Right lobe of liver (tissue), 6 donors: ENCODE measurements at regions not wholly inside any gene's neighbourhood (a gene's known extent, or its start where the extent isn't known, plus 50 kb on each side); places are given as distances from the start of the nearest gene placed in this dataset.
A peak's percentile ranks its signal among the peaks of the same experiment; 100 is the strongest.

ENCODE experiments used
- ATAC-seq, 4 donors: fragments of 200-7000 bp; cut with Tn5 transposase; one replicate each; pipeline ENCODE4 v1.9.1; 2020; ENCODE audit warnings: mild to moderate bottlenecking in 4 of 4, moderate library complexity in 4 of 4
- DNase-seq, 3 donors: peaks; one replicate each; pipeline ENCODE4 v3.0.0-alpha.2; 2020
- H3K27ac ChIP-seq, 3 donors: fragments of 200-600 bp; one replicate each; pipeline ENCODE4 v1.8.0; 2022
- H3K27me3 ChIP-seq, 2 donors: fragments of 200-600 bp; one replicate each; pipeline ENCODE4 v1.8.0; 2022
- H3K36me3 ChIP-seq, 4 donors: fragments of 200-600 bp; sonication (generic) in 1 of 4; one replicate each; pipeline versions ENCODE4 v1.5.1 to v1.8.0; 2017 to 2022; ENCODE audit warnings: control low read depth in 1 of 4
- H3K4me1 ChIP-seq, 4 donors: fragments of 200-600 bp; sonication (generic) in 1 of 4; one replicate each; pipeline versions ENCODE4 v1.5.1 to v1.8.0; 2017 to 2022; ENCODE audit warnings: control low read depth in 1 of 4
- H3K4me3 ChIP-seq, 3 donors: fragments of 200-600 bp; one replicate each; pipeline ENCODE4 v1.8.0; 2022
- H3K9me3 ChIP-seq, 4 donors: fragments of 200-600 bp; sonication (generic) in 1 of 4; one replicate each; pipeline versions ENCODE4 v1.5.1 to v1.8.0; 2017 to 2022; ENCODE audit warnings: control low read depth in 1 of 4
- CTCF ChIP-seq, 4 donors: fragments of 200-600 bp in 3 of 4; fragments of 450-650 bp in 1 of 4; IDR thresholded peaks; one replicate each; pipeline versions ENCODE4 v1.5.1 to v1.8.0; 2016 to 2022; ENCODE audit warnings: antibody characterized with exemption in 4 of 4, mild to moderate bottlenecking in 2 of 4
- POLR2A ChIP-seq: fragments of 450-650 bp; IDR thresholded peaks from one replicate; pipeline ENCODE4 v1.6.1; 2017; ENCODE audit warnings: antibody characterized with exemption, mild to moderate bottlenecking
- WGBS: methylation state at CpG from one replicate; pipeline ENCODE4 v1.1.6; 2018; ENCODE audit warnings: low coverage, low lambda C conversion rate; ENCODE audit not compliant: insufficient coverage; ENCODE audit errors: missing lambda C conversion rate; 5-methylcytosine and 5-hydroxymethylcytosine counted together
- intact Hi-C, 2 donors: fragments of 100-400 bp; cut with DNase I; formaldehyde crosslinking; loops; one replicate each; pipeline versions ENCODE4 v1.11.2 to v1.14.1; 2022
- donor health status: DM: no; HTN: yes; CAD: no.
- donor health status: DM: no; HTN: no; CAD: no.
- donor health status: DM: no; HTN: no; CAD: no.
- donor health status: DM: no; HTN: yes; CAD: no.
- donor health status: DM: no; HTN: yes; CAD: no.

GRCh38 chr1:69305621-69306020 lies 262.1 kb upstream of the LRRC7 start:
- H3K4me1 ChIP-seq, result no peaks in the 10 kb centered on the region
- ATAC-seq, result no peak
- no peaks in the 10 kb centered on the region for H3K9me3 ChIP-seq
- H3K27me3 ChIP-seq, result no peaks in the 10 kb centered on the region
- intact Hi-C loops, result no loop called here
- H3K4me3 ChIP-seq, result no peak overlapping the region
- no peak overlapping the region for H3K27ac ChIP-seq
- no peaks in the 10 kb centered on the region for H3K36me3 ChIP-seq
- 73% methylated on average over 4 of the region's 7 CpGs for WGBS
- TF ChIP-seq CTCF (IDR thresholded peaks at IDR 0.05) (no peak), POLR2A (no peak)
- DNase-seq, result no peak

GRCh38 chr1:69312055-69312732 lies 255.5 kb upstream of the LRRC7 start:
- H3K4me3 ChIP-seq, result no peak overlapping the region
- DNase-seq, result no peak
- H3K27me3 ChIP-seq, result no peaks in the 10 kb centered on the region
- no peaks in the 10 kb centered on the region for H3K4me1 ChIP-seq
- H3K27ac ChIP-seq, result no peak overlapping the region
- H3K9me3 ChIP-seq, result no peaks in the 10 kb centered on the region
- 34% methylated on average over 12 of the region's 18 CpGs for WGBS
- ATAC-seq, result no peak
- TF ChIP-seq CTCF (IDR thresholded peaks at IDR 0.05) (no peak), POLR2A (no peak)
- intact Hi-C loops, result no loop called here
- H3K36me3 ChIP-seq, result no peaks in the 10 kb centered on the region

DNA sequence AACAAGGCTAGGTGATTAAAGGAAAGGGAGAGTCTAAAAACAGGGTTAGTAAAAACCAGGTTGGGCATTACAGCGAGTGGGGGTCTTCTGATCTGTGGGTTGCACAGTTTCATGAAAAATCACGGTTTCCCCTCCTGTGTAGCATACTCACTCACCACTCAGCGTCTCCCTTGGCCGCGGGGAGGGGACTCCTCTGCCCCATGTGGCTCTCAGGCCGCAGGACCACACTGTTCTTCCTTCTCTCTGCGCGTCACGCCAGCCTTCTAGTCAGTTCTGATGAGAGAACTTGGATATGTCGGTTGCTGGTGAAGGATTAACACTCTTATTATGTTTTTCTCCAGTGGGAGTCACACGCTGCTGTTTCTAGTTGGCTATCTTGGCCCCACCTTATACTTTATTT lies 254.6 kb upstream of the LRRC7 start:
- Histone ChIP-seq H3K36me3 (no peaks in the 10 kb centered on the region), H3K27ac (no peak overlapping the region), H3K9me3 (no peaks in the 10 kb centered on the region), H3K27me3 (no peaks in the 10 kb centered on the region), H3K4me3 (no peak overlapping the region), H3K4me1 (no peaks in the 10 kb centered on the region)
- intact Hi-C loops, result no loop called here
- no peak for TF ChIP-seq CTCF (IDR thresholded peaks at IDR 0.05)
- TF ChIP-seq POLR2A, result no peak
- ATAC-seq (no peak), DNase-seq (no peak)
- 72% methylated on average over 11 of the region's 11 CpGs for WGBS

DNA sequence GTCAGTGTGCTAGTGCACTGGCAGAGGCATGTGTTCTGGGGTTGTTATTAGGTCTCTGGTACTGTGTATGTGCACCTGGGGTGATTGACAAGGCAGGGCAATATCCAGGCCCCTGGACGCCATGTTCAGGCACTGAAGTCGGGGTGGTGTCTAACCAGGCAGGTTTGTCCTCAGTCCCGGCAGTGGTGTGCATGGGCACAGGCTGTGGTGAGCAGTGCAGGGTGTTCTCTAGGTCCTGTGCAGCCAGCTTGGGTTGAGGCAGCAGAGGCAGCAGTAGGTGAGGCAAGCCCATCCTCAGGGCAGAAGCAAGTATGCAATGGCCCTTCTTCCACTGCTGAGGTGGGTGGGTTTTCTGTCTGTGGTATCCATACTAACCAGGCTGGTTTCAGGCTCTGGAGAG lies 252.3 kb upstream of the LRRC7 start:
- ATAC-seq, result peak in 1 of 4 donors; percentile 21
- no peaks in the 10 kb centered on the region for H3K27me3 ChIP-seq
- intact Hi-C loops, result no loop called here
- DNase-seq, result no peak
- TF ChIP-seq CTCF (IDR thresholded peaks at IDR 0.05), result no peak
- TF ChIP-seq POLR2A, result no peak
- no peak overlapping the region for H3K4me3 ChIP-seq
- H3K36me3 ChIP-seq, result no peaks in the 10 kb centered on the region
- H3K27ac ChIP-seq, result no peak overlapping the region
- H3K4me1 ChIP-seq, result no peaks in the 10 kb centered on the region
- H3K9me3 ChIP-seq, result no peaks in the 10 kb centered on the region
- WGBS, result 67% methylated on average over 1 of the region's 3 CpGs

DNA sequence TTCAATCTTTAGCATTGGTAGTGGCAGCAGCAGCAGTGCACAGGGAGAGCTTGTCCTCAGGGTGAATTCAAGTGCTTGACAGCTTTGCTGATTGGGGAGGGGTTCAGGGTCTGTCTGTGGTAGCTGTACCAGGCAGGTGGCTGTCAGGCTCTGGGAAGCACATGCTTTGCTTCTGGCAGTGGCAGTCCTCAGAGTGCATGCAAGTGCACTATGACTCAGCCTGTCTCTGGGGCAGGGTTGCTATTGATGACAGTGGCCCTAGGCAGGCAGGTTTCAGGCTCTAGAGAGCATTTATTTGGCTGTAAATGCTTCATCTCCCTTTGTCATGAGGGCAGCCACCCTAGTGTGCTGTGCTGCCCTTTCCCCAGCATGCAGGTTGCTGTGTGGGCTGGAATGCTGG lies 251.9 kb upstream of the LRRC7 start:
- intact Hi-C loops, result no loop called here
- no peaks in the 10 kb centered on the region for H3K4me1 ChIP-seq
- no peaks in the 10 kb centered on the region for H3K9me3 ChIP-seq
- H3K36me3 ChIP-seq, result no peaks in the 10 kb centered on the region
- ATAC-seq (peak in 2 of 4 donors; percentile 33 to 39), DNase-seq (no peak)
- H3K27ac ChIP-seq, result no peak overlapping the region
- no peak overlapping the region for H3K4me3 ChIP-seq
- no peak for TF ChIP-seq POLR2A
- no peak for TF ChIP-seq CTCF (IDR thresholded peaks at IDR 0.05)
- H3K27me3 ChIP-seq, result no peaks in the 10 kb centered on the region
